Testis (tissue), 2 donors: ENCODE measurements at regions not wholly inside any gene's neighbourhood (a gene's known extent, or its start where the extent isn't known, plus 50 kb on each side); places are given as distances from the start of the nearest gene placed in this dataset.

ENCODE experiments used
- DNase-seq: peaks from one replicate; pipeline ENCODE4 v3.0.0-alpha.2; 2019
- H3K27ac ChIP-seq, 2 donors: fragments of 200-600 bp; sonication (generic); one replicate each; pipeline ENCODE4 v1.5.1; 2019
- H3K27me3 ChIP-seq: fragments of 200-600 bp; sonication (generic); one replicate; pipeline ENCODE4 v1.5.1; 2019
- H3K36me3 ChIP-seq: fragments of 200-600 bp; sonication (generic); one replicate; pipeline ENCODE4 v1.5.1; 2017; ENCODE audit warnings: low read depth; ENCODE audit errors: missing control alignments
- H3K4me1 ChIP-seq: fragments of 200-600 bp; sonication (generic); one replicate; pipeline ENCODE4 v1.5.1; 2019
- H3K4me3 ChIP-seq, 2 donors: fragments of 200-600 bp; sonication (generic); one replicate each; pipeline ENCODE4 v1.5.1; 2017 to 2019
- H3K9me3 ChIP-seq: fragments of 200-600 bp; sonication (generic); one replicate; pipeline ENCODE4 v1.5.1; 2017
- POLR2A ChIP-seq: fragments of 450-650 bp; IDR thresholded peaks from one replicate; pipeline ENCODE4 v1.6.1; 2017; ENCODE audit warnings: antibody characterized with exemption, mild to moderate bottlenecking, moderate library complexity
- WGBS, 2 donors: methylation state at CpG; one replicate each; pipeline ENCODE4 v1.1.5; 2018; 5-methylcytosine and 5-hydroxymethylcytosine counted together
- intact Hi-C: fragments of 100-400 bp; cut with DNase I; formaldehyde crosslinking; loops from one replicate; pipeline ENCODE4 v1.15.1; 2023; ENCODE audit warnings: low total_unique reads
- TF ChIP-seq, protein P1 (sequence below), 3 experiments: fragments of 450-650 bp in 2 of 3; fragments of 200-600 bp in 1 of 3; sonication (generic) in 1 of 3; IDR thresholded peaks; one replicate each; pipeline ENCODE4 v1.5.1; 2016 to 2019; ENCODE audit warnings: antibody characterized with exemption in 3 of 3, mild to moderate bottlenecking in 2 of 3, moderate library complexity in 1 of 3

DNA sequence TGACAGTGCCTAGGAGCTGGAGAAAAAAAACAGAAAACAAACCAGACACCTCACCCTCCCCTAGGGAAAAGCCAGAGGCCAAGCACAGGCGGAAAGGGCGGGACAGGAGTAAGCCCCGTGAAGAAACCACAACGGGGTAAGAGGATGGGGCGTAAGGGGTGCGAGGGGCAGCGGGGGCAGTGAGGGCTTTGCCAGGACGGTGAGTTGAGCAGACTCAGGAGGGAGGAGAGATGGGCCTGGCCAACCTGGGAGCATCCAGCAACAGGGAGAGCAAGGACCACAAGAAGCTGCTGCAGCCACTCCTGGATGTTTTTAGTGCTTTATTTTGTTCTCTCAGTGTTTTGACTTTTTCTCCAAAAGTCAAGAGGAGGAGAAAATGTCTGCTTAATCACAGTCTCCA, 114.1 kb upstream of the SOX1 start:
- no peak for TF ChIP-seq POLR2A
- TF ChIP-seq, protein P1, sequence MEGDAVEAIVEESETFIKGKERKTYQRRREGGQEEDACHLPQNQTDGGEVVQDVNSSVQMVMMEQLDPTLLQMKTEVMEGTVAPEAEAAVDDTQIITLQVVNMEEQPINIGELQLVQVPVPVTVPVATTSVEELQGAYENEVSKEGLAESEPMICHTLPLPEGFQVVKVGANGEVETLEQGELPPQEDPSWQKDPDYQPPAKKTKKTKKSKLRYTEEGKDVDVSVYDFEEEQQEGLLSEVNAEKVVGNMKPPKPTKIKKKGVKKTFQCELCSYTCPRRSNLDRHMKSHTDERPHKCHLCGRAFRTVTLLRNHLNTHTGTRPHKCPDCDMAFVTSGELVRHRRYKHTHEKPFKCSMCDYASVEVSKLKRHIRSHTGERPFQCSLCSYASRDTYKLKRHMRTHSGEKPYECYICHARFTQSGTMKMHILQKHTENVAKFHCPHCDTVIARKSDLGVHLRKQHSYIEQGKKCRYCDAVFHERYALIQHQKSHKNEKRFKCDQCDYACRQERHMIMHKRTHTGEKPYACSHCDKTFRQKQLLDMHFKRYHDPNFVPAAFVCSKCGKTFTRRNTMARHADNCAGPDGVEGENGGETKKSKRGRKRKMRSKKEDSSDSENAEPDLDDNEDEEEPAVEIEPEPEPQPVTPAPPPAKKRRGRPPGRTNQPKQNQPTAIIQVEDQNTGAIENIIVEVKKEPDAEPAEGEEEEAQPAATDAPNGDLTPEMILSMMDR (IDR thresholded peaks at IDR 0.05) = no peak
- intact Hi-C loops = no loop called here
- no peak for DNase-seq
- Histone ChIP-seq H3K36me3 (no peaks in the 10 kb centered on the region), H3K27ac (no peak overlapping the region), H3K4me3 (no peak overlapping the region), H3K4me1 (no peaks in the 10 kb centered on the region), H3K27me3 (no peaks in the 10 kb centered on the region), H3K9me3 (no peaks in the 10 kb centered on the region)
- 71 to 79% methylated on average over 8 of the region's 8 CpGs for WGBS, 2 donors

- H3K4me1 ChIP-seq = no peaks in the 10 kb centered on the region
- 90 to 91% methylated on average over 12 to 16 of the region's 16 CpGs for WGBS, 2 donors
- no peak overlapping the region for H3K4me3 ChIP-seq
- H3K9me3 ChIP-seq = no peaks in the 10 kb centered on the region
- DNase-seq = no peak
- no peak for TF ChIP-seq POLR2A
- TF ChIP-seq, protein P1 (IDR thresholded peaks at IDR 0.05) = no peak
- no peaks in the 10 kb centered on the region for H3K36me3 ChIP-seq
- no peak overlapping the region for H3K27ac ChIP-seq
- intact Hi-C loops = no loop called here
- H3K27me3 ChIP-seq = no peaks in the 10 kb centered on the region
Measured at GRCh38 chr13:111953546-111954178, 113.3 kb upstream of the SOX1 start.

GRCh38 chr13:111954661-111955411, 112.1 kb upstream of the SOX1 start:
- Histone ChIP-seq H3K36me3 (no peaks in the 10 kb centered on the region), H3K9me3 (no peaks in the 10 kb centered on the region), H3K4me1 (no peaks in the 10 kb centered on the region), H3K4me3 (no peak overlapping the region), H3K27me3 (no peaks in the 10 kb centered on the region), H3K27ac (no peak overlapping the region)
- no peak for TF ChIP-seq POLR2A
- TF ChIP-seq, protein P1 (IDR thresholded peaks at IDR 0.05) = no peak
- intact Hi-C loops = no loop called here
- no peak for DNase-seq
- WGBS, 2 donors = 73 to 86% methylated on average over 16 to 18 of the region's 18 CpGs

DNA sequence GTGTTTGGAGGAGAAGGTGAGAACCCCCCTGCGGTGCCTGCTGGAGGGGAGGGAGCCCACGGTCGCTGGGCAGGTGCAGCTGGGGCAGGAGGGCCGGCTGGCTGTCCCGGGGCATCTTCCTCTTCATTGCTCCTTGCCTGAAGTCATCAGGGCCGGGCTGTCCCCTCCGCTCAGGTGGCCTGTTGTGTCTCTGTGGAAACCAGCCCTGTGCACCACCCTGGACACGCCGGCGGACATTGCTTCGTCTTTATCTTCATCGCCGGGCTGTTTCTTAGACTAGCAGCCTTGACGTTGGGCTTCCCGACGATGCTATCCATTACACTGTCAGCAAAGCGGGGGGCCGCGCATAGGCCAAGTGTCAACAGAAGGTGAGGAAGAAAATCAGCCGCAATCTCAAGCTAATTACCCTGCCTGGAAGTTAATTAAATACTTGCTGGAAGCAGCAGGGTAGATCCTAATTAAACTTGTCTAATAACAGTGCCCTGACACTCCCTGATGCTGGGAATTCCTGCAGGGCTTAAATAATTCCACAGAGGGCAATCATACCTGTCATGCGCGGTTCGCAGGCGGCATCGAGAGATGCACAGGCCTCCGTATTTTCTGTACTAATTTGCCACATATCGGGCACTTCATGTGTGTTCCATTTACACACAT, 111.4 kb upstream of the SOX1 start:
- Histone ChIP-seq H3K9me3 (no peaks in the 10 kb centered on the region), H3K27me3 (no peaks in the 10 kb centered on the region), H3K4me1 (no peaks in the 10 kb centered on the region), H3K4me3 (no peak overlapping the region), H3K27ac (no peak overlapping the region), H3K36me3 (no peaks in the 10 kb centered on the region)
- TF ChIP-seq POLR2A = no peak
- TF ChIP-seq, protein P1 (IDR thresholded peaks at IDR 0.05) = no peak
- WGBS, 2 donors = 27 to 29% methylated on average over 23 to 27 of the region's 27 CpGs
- no peak for DNase-seq
- intact Hi-C loops = no loop called here
